GM18870 (cell line): ENCODE measurements at regions not wholly inside any gene's neighbourhood (a gene's known extent, or its start where the extent isn't known, plus 50 kb on each side); places are given as distances from the start of the nearest gene placed in this dataset.
"Not testable (repeated sequence)": the region's sequence is repeated elsewhere in the genome, so short reads cannot be mapped to it uniquely, and the experiment has no call there.

ENCODE experiments used
- ATAC-seq: cut with Tn5 transposase; IDR thresholded peaks from one replicate; pipeline ENCODE4 v1.9.1; 2021; ENCODE audit warnings: moderate library complexity; ENCODE audit not compliant: unreplicated experiment

DNA sequence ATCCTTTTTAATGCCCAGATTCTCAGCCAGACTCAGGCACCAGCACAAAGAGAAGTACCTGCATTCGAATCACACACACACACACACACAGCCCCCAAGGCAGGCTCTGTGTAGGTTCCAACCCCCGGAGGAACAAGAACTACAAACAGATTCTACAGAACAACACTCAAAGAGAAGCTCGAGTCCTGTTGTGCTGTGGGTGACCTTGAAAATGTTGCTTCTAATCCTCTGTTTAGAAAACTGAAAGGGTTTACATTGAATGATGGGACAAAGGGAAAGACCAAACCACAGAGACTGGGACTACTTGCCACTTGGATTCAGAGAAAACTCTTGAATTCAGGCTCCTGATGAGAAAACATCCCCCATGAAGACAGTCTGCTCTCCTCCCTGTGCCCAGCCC is 568.8 kb upstream of the C16orf82 start:
- ATAC-seq = no peak

DNA sequence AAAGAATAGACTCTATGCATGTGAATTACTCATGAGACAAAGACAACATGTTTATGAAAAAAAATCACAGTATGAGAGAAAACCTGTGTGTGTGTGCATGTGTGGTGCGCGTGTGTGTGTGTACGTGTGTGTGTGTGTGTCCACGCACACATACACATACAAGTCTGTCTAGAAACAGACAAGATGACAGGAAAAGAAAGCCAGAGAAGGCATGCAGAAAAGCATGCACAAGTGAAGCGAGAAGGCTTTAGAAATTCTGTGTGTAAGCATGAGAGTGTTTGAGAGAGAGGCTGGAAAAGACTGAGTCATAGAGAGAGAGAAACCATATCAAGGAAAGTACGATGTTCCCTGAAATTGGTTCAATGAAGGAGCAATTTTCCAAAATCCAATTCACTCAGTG is 566.4 kb upstream of the C16orf82 start:
- ATAC-seq = no peak

DNA sequence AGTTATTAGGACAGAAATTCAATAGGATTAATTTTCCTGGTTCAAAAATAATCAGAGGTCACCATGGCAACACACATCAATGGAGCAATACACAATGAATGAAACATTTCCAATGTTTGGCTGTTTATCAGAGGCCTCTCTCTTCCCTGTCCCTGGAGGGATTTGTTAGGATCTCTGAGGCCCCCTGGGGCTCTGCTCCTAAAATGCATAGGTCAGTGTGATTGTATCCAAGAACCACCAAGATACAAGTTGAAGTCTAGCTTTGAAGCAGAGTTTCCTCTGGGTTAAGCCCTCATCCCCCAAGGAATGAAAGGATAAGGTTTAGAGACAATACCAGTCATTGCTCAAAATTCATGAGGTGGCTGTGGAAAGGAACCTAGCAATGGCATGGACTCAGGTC is 561.2 kb upstream of the C16orf82 start:
- ATAC-seq = no peak

GRCh38 chr16:26508946-26509345 is 557.8 kb upstream of the C16orf82 start:
- not testable (repeated sequence) for ATAC-seq

- no peak for ATAC-seq
These were observed 555.8 kb upstream of the C16orf82 start for GRCh38 chr16:26510924-26511323.

GRCh38 chr16:26511463-26511862 is 555.3 kb upstream of the C16orf82 start:
- ATAC-seq = no peak

DNA sequence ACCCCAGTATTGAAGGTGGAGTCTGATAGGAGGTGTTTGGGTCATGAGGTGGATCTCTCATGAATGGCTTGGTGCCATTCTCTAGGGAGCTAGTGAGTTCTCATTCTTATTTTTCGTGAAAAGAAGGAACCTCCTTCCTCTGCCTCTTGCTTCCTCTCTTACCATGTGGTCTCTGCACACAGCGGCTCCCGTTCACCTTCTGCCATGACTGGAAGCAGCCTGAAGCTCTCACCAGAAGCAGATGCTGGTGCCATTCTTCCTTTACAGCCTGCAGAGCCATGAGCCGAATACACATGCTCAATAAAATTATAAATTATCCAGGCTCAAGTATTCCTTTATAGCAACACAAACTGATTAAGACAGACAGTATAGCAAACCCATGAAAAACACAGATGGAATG is 545.1 kb upstream of the C16orf82 start:
- no peak for ATAC-seq

- no peak for ATAC-seq
These were observed 542.4 kb upstream of the C16orf82 start for GRCh38 chr16:26524281-26524680.

DNA sequence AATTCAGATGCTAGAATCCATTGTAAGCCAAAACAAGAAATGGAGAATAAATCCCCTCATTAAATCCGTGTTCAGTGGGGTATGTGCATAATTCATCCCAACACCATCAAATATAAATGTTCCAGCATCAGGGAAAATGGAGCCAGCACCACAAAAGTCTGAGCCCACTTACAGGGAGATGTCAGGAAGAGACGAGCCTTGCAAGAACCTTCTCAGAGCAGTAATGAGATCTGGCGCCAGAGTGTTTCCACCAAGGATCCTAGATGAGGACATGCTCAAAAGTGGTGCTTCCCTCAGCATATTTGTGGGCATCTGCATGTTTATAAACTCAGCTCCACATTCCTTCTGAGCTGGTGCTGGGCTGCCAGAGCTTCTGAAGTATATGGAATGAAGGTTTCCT is 541.9 kb upstream of the C16orf82 start:
- ATAC-seq = no peak

- ATAC-seq = no peak
These were observed 540.9 kb upstream of the C16orf82 start for GRCh38 chr16:26525856-26526255.

- ATAC-seq = no peak
These were observed 540.1 kb upstream of the C16orf82 start for GRCh38 chr16:26526633-26527032.

- ATAC-seq = no peak
These were observed 536.0 kb upstream of the C16orf82 start for GRCh38 chr16:26530584-26531289.

DNA sequence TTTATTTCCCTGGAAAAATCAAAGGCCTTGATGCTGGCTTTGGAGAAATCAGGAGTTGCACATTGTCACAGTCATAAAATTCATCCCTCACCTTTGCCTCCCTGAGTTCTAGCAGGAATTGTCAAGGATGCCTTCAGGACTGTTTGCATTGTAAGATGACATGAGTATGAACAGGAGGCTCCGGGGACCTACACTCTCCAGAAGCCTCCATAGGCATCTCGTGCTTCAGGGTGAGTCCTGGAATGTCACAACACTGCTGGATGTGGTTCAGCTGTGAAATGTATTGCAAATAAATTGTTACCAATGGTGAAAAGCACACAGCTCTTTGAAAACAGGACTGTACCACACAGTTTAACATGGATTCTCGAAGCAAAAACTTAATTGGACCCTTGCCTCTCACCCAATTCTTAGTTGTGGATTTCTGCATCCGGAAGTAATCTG is 535.4 kb upstream of the C16orf82 start:
- no peak for ATAC-seq

GRCh38 chr16:26532456-26532855 is 534.3 kb upstream of the C16orf82 start:
- no peak for ATAC-seq

GRCh38 chr16:26542198-26542597 is 524.5 kb upstream of the C16orf82 start:
- no peak for ATAC-seq

- ATAC-seq = no peak
These were observed 520.2 kb upstream of the C16orf82 start for GRCh38 chr16:26546573-26546972.

- no peak for ATAC-seq
These were observed 519.0 kb upstream of the C16orf82 start for GRCh38 chr16:26547681-26548080.

GRCh38 chr16:26550111-26550610 is 516.6 kb upstream of the C16orf82 start:
- no peak for ATAC-seq

- ATAC-seq = no peak
These were observed 512.7 kb upstream of the C16orf82 start for GRCh38 chr16:26554030-26554429.

DNA sequence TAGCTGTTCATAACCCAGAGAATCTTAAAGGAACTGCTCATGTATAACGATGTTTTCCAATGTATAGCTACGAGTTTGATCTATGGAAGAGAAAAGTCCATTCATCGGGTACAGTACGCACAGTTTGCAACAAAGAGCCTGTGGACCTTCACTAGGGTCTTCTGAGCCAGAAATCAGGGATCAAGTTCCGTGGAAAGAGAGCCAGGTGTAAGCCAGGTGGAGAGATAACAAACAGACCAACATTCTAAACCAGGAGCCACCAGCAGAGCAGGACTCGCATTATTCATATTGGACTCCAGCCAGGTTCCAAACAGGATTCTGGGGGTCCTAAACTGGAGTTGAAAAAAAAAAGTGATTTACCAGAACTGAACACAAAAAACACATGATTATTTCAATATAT is 505.4 kb upstream of the C16orf82 start:
- ATAC-seq = no peak

- no peak for ATAC-seq
These were observed 503.7 kb upstream of the C16orf82 start for GRCh38 chr16:26563018-26563417.

DNA sequence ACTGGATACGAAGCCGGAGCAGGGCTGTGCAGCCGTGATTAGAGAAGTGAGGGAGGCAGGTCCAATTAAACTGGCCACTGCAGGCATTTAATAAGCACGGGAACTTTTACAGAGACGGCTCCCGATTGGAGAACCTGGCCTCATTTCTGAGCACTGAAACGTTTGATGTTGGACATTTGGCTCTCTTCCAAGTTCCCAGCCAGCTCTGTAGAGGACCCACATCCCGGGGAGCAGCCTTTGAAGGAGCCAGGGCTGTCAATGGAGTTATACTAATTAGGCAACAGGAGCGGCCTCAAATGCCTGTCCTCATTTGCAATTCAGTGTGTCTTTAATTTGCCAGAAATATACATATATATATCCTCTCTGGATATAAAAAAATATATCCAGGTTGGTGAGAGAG is 499.4 kb upstream of the C16orf82 start:
- no peak for ATAC-seq

DNA sequence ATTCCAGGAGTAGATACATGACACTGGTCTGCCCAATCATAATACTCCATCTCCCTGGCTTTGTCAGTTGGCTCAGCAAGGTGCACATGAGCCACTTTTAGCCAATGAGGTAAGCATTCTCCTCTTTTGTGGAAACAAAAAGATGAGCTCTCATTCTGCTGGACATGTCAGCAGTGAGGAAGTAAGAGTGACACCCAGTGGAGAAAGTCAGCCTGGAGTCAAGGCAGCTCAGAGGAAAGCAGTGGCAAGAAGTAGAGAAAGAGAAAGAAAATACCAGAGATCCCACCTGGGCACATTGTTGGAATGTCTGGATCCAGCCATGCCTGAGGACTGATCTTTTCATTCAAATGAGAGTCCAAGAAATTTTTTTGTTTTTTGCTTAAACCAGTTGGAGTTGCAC is 496.9 kb upstream of the C16orf82 start:
- ATAC-seq = no peak
